ENCODE measurements at regions not wholly inside any gene's neighbourhood (a gene's known extent, or its start where the extent isn't known, plus 50 kb on each side); places are given as distances from the start of the nearest gene placed in this dataset.
"Not testable (repeated sequence)": the region's sequence is repeated elsewhere in the genome, so short reads cannot be mapped to it uniquely, and the experiment has no call there.

- no peak for DNase-seq
Measured at GRCh38 chr5:125660231-125660895, 762.8 kb upstream of the GRAMD2B start.

- no peak for DNase-seq
Measured at GRCh38 chr5:125661584-125661983, 761.6 kb upstream of the GRAMD2B start.

GRCh38 chr5:125668884-125669283, 754.3 kb upstream of the GRAMD2B start:
- DNase-seq, result no peak

GRCh38 chr5:125673359-125673950, 749.8 kb upstream of the GRAMD2B start:
- DNase-seq, result no peak

GRCh38 chr5:125679522-125679921, 743.7 kb upstream of the GRAMD2B start:
- DNase-seq, result no peak

- no peak for DNase-seq
Measured at GRCh38 chr5:125683669-125684068, 739.5 kb upstream of the GRAMD2B start.

GRCh38 chr5:125685771-125686170, 737.4 kb upstream of the GRAMD2B start:
- no peak for DNase-seq

GRCh38 chr5:125691738-125692530, 731.3 kb upstream of the GRAMD2B start:
- DNase-seq, result not testable (repeated sequence)

- no peak for DNase-seq
Measured at GRCh38 chr5:125695996-125696655, 727.1 kb upstream of the GRAMD2B start.

- DNase-seq, result peak; percentile 17
Measured at GRCh38 chr5:125696762-125697161, 726.4 kb upstream of the GRAMD2B start.

- DNase-seq, result no peak
Measured at GRCh38 chr5:125698420-125698819, 724.8 kb upstream of the GRAMD2B start.

- no peak for DNase-seq
Measured at GRCh38 chr5:125699860-125700259, 723.3 kb upstream of the GRAMD2B start.

- no peak for DNase-seq
Measured at GRCh38 chr5:125700380-125700861, 722.8 kb upstream of the GRAMD2B start.

GRCh38 chr5:125703616-125704015, 719.6 kb upstream of the GRAMD2B start:
- DNase-seq, result no peak

GRCh38 chr5:125704888-125705287, 718.3 kb upstream of the GRAMD2B start:
- DNase-seq, result no peak

- no peak for DNase-seq
Measured at GRCh38 chr5:125708583-125708982, 714.6 kb upstream of the GRAMD2B start.

- DNase-seq, result no peak
Measured at GRCh38 chr5:125710745-125711144, 712.5 kb upstream of the GRAMD2B start.

- DNase-seq, result no peak
Measured at GRCh38 chr5:125712397-125712796, 710.8 kb upstream of the GRAMD2B start.

- DNase-seq, result no peak
Measured at GRCh38 chr5:125713109-125713805, 710.0 kb upstream of the GRAMD2B start.

GRCh38 chr5:125715216-125715615, 708.0 kb upstream of the GRAMD2B start:
- no peak for DNase-seq

GRCh38 chr5:125717209-125717608, 706.0 kb upstream of the GRAMD2B start:
- DNase-seq, result no peak

GRCh38 chr5:125719681-125720347, 703.4 kb upstream of the GRAMD2B start:
- no peak for DNase-seq
